Esophagus muscularis mucosa (tissue), 4 donors: ENCODE measurements at regions not wholly inside any gene's neighbourhood (a gene's known extent, or its start where the extent isn't known, plus 50 kb on each side); places are given as distances from the start of the nearest gene placed in this dataset.

Experiments
- DNase-seq: peaks from one replicate; pipeline ENCODE4 v3.0.0-alpha.2; 2017; ENCODE audit errors: extremely low spot score
- H3K27ac ChIP-seq, 4 donors: fragments of 200-600 bp; sonication (generic); replicated peaks in 1 of 4; 1 replicate in 3 of 4; 2 replicates in 1 of 4; pipeline ENCODE4 v1.5.1; 2016 to 2019; ENCODE audit warnings: mild to moderate bottlenecking in 1 of 4
- H3K27me3 ChIP-seq, 4 donors: fragments of 200-600 bp; sonication (generic); one replicate each; pipeline versions ENCODE4 v1.5.1 to v1.6.0; 2016 to 2019
- H3K36me3 ChIP-seq, 4 donors: fragments of 200-600 bp; sonication (generic); one replicate each; pipeline ENCODE4 v1.5.1; 2016 to 2019
- H3K4me1 ChIP-seq, 4 donors: fragments of 200-600 bp; sonication (generic); one replicate each; pipeline ENCODE4 v1.5.1; 2016 to 2019
- H3K4me3 ChIP-seq, 4 donors: fragments of 200-600 bp; sonication (generic); 1 replicate in 2 of 4; 2 replicates in 2 of 4; pipeline ENCODE4 v1.5.1; 2016 to 2019; ENCODE audit warnings: mild to moderate bottlenecking in 4 of 4, moderate library complexity in 1 of 4
- H3K9me3 ChIP-seq, 4 donors: fragments of 200-600 bp; sonication (generic); 1 replicate in 3 of 4; 2 replicates in 1 of 4; pipeline ENCODE4 v1.5.1; 2016 to 2019
- CTCF ChIP-seq, 3 experiments: fragments of 200-600 bp in 2 of 3; fragments of 450-650 bp in 1 of 3; sonication (generic) in 2 of 3; IDR thresholded peaks; one replicate each; pipeline ENCODE4 v1.5.1; 2017 to 2019; ENCODE audit warnings: antibody characterized with exemption in 3 of 3, mild to moderate bottlenecking in 2 of 3, moderate library complexity in 1 of 3
- EP300 ChIP-seq: sonication (generic); formaldehyde crosslinking; IDR thresholded peaks from one replicate; pipeline ENCODE4 v1.6.1; 2017; ENCODE audit warnings: antibody characterized with exemption
- POLR2A ChIP-seq: fragments of 450-650 bp; IDR thresholded peaks from one replicate; pipeline ENCODE4 v1.6.1; 2017; ENCODE audit warnings: antibody characterized with exemption, moderate library complexity, mild to moderate bottlenecking, low read depth
- POLR2AphosphoS5 ChIP-seq, 2 donors: sonication (generic); formaldehyde crosslinking; IDR thresholded peaks; one replicate each; pipeline ENCODE4 v1.6.1; 2017; ENCODE audit warnings: antibody characterized with exemption in 2 of 2
- WGBS: methylation state at CpG from one replicate; pipeline ENCODE4 v1.1.5; 2018; 5-methylcytosine and 5-hydroxymethylcytosine counted together
- intact Hi-C: fragments of 100-400 bp; cut with DNase I; formaldehyde crosslinking; loops from one replicate; pipeline ENCODE4 v1.15.1; 2023

GRCh38 chr12:74918291-74918690 is 291.3 kb downstream of the KCNC2 start:
- TF ChIP-seq POLR2AphosphoS5 (IDR thresholded peaks at IDR 0.05) = no peak
- no peak for TF ChIP-seq CTCF (IDR thresholded peaks at IDR 0.05)
- TF ChIP-seq POLR2A = no peak
- no peak for TF ChIP-seq EP300
- H3K9me3 ChIP-seq = no peaks in the 10 kb centered on the region
- H3K27me3 ChIP-seq = no peaks in the 10 kb centered on the region
- WGBS = 2% methylated on average over 1 of the region's 1 CpG
- intact Hi-C loops = no loop called here
- DNase-seq = no peak
- no peak overlapping the region for H3K4me3 ChIP-seq
- no peak overlapping the region for H3K27ac ChIP-seq
- H3K36me3 ChIP-seq = no peaks in the 10 kb centered on the region
- no peaks in the 10 kb centered on the region for H3K4me1 ChIP-seq

GRCh38 chr12:74922117-74922516 is 287.5 kb downstream of the KCNC2 start:
- H3K9me3 ChIP-seq = peaks cover 0 to 5% (median 0%) of the 10 kb centered on the region in 4 donors
- H3K36me3 ChIP-seq = no peaks in the 10 kb centered on the region
- no peak for DNase-seq
- H3K4me3 ChIP-seq = no peak overlapping the region
- TF ChIP-seq POLR2A (no peak), POLR2AphosphoS5 (IDR thresholded peaks at IDR 0.05) (no peak), CTCF (IDR thresholded peaks at IDR 0.05) (no peak), EP300 (no peak)
- intact Hi-C loops = no loop called here
- no peaks in the 10 kb centered on the region for H3K27me3 ChIP-seq
- H3K27ac ChIP-seq = no peak overlapping the region
- 57% methylated on average over 1 of the region's 1 CpG for WGBS
- H3K4me1 ChIP-seq = no peaks in the 10 kb centered on the region

DNA sequence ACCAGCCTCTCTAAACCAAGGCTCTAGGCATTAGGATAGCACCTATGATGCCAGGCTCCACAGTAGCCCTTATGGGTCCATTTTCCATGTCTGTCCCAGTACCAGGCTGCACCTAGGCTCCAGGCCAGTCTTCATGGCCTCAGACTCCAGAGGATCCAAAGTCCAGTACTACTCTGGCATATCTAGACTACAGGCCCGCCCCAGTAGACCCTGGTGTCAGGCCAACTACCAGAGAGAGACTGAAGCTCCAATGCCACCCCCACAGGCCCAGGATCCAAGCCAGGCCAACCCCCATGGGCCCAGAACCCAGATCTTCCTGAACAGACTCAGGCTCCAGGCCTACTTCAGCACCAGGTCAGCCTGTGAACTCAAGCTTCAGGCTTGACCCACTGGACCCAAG is 287.0 kb downstream of the KCNC2 start:
- intact Hi-C loops = no loop called here
- H3K4me3 ChIP-seq = no peak overlapping the region
- no CpG with 5 or more reads among the region's 1 CpG for WGBS
- no peaks in the 10 kb centered on the region for H3K27me3 ChIP-seq
- no peak overlapping the region for H3K27ac ChIP-seq
- no peaks in the 10 kb centered on the region for H3K36me3 ChIP-seq
- TF ChIP-seq CTCF (IDR thresholded peaks at IDR 0.05) (no peak), EP300 (no peak)
- DNase-seq = no peak
- H3K9me3 ChIP-seq = peaks cover 0 to 8% (median 0%) of the 10 kb centered on the region in 4 donors
- no peaks in the 10 kb centered on the region for H3K4me1 ChIP-seq

DNA sequence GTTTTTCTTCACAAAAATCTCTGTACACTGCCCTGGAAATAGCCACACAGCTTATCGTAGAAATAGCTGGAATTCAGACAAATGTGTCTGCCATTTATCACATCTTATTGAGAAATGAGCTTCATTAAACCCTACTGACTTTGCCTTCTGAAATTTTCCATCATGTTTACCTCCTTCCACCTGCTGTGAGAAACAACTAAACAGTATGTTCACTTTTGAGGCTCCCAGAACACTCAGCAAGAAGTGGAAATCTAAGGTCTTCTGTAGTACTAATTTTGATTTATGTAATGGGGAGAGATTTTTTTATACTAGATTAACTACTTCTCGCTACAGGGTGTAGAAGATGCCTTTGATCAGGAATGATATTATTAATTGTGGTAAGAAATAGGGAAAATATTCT is 268.0 kb downstream of the KCNC2 start:
- Histone ChIP-seq H3K27me3 (no peaks in the 10 kb centered on the region), H3K36me3 (no peaks in the 10 kb centered on the region), H3K9me3 (no peaks in the 10 kb centered on the region), H3K27ac (no peak overlapping the region), H3K4me1 (no peaks in the 10 kb centered on the region), H3K4me3 (no peak overlapping the region)
- no peak for TF ChIP-seq POLR2AphosphoS5 (IDR thresholded peaks at IDR 0.05)
- TF ChIP-seq POLR2A = no peak
- TF ChIP-seq CTCF (IDR thresholded peaks at IDR 0.05) = no peak
- TF ChIP-seq EP300 = no peak
- 71% methylated on average over 2 of the region's 2 CpGs for WGBS
- intact Hi-C loops = no loop called here
- no peak for DNase-seq

- DNase-seq = no peak
- intact Hi-C loops = no loop called here
- TF ChIP-seq POLR2AphosphoS5 (IDR thresholded peaks at IDR 0.05) (no peak), POLR2A (no peak), CTCF (IDR thresholded peaks at IDR 0.05) (no peak), EP300 (no peak)
- Histone ChIP-seq H3K9me3 (no peaks in the 10 kb centered on the region), H3K4me1 (no peaks in the 10 kb centered on the region), H3K27ac (no peak overlapping the region), H3K36me3 (no peaks in the 10 kb centered on the region), H3K4me3 (no peak overlapping the region), H3K27me3 (no peaks in the 10 kb centered on the region)
- 67% methylated on average over 2 of the region's 2 CpGs for WGBS
Measured at GRCh38 chr12:74945771-74946198, 263.9 kb downstream of the KCNC2 start.
